OCI-LY3 (cell line): ENCODE measurements at regions not wholly inside any gene's neighbourhood (a gene's known extent, or its start where the extent isn't known, plus 50 kb on each side); places are given as distances from the start of the nearest gene placed in this dataset.

Experiments
- EZH2phosphoT487 ChIP-seq: fragments of 200-600 bp; shearing (Covaris generic); IDR thresholded peaks from 2 replicates; pipeline ENCODE4 v1.6.1; 2018; ENCODE audit warnings: antibody characterized with exemption, mixed run types, low read depth
- TF ChIP-seq, protein P1 (sequence below): fragments of 200-600, 300-600 bp; sonication (generic); IDR thresholded peaks from 2 replicates; pipeline ENCODE4 v1.5.1; 2014; ENCODE audit warnings: antibody characterized with exemption, low read length, low read depth

DNA sequence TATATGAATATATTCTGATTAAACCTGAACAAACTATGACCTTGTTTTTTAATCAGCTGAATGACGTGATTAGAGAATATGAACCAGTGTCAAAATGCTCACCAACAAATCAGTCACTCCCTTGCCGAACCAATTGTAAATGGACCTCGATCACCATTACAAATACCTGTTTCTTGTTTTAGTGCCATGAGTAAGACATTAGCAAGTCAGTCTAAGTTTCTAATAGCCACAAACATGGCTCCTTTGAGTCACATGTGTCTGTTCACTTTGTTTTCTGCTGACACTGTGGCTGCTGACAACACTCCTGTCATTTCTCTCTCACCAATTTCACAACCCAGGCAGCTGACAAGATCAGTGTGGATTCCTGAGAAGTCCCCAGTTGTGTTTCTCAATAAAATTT, 286.2 kb upstream of the MDGA2 start:
- TF ChIP-seq, protein P1, sequence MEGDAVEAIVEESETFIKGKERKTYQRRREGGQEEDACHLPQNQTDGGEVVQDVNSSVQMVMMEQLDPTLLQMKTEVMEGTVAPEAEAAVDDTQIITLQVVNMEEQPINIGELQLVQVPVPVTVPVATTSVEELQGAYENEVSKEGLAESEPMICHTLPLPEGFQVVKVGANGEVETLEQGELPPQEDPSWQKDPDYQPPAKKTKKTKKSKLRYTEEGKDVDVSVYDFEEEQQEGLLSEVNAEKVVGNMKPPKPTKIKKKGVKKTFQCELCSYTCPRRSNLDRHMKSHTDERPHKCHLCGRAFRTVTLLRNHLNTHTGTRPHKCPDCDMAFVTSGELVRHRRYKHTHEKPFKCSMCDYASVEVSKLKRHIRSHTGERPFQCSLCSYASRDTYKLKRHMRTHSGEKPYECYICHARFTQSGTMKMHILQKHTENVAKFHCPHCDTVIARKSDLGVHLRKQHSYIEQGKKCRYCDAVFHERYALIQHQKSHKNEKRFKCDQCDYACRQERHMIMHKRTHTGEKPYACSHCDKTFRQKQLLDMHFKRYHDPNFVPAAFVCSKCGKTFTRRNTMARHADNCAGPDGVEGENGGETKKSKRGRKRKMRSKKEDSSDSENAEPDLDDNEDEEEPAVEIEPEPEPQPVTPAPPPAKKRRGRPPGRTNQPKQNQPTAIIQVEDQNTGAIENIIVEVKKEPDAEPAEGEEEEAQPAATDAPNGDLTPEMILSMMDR = no peak
- TF ChIP-seq EZH2phosphoT487 = no peak
